ENCODE measurements at regions not wholly inside any gene's neighbourhood (a gene's known extent, or its start where the extent isn't known, plus 50 kb on each side); places are given as distances from the start of the nearest gene placed in this dataset.

DNA sequence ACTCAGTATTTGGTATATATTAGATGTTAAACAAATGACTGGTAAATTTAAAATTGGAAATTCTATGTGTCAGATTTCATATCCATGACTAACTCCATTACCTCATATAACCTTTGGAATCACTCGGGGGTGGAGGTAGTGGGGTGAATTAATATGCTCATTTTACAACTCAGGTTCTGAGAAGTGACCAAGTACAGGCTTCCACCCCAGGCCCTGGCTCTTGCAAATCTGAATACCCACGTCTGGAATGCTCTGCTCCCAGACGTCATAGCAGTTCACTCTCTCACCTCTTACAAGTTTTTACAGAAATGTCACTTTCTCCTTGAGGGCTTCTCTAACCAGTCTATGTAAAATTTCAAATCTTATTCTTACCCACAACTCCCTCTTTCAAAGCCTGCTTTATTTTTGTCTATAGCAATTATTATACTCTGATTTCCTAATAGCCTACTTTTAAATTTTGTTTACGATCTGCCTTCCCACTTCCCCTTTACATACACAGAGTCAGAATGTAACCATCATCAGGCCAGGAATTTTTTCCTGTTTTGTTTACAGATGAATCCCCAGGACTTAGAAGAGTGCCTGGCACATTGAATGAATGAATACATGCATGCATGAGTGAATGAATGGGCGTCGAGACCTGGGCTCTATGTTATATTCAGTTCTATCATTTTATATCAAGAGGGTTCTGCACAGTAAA, 134.1 kb upstream of the IFNE start (continued):
- TF ChIP-seq, protein P1, sequence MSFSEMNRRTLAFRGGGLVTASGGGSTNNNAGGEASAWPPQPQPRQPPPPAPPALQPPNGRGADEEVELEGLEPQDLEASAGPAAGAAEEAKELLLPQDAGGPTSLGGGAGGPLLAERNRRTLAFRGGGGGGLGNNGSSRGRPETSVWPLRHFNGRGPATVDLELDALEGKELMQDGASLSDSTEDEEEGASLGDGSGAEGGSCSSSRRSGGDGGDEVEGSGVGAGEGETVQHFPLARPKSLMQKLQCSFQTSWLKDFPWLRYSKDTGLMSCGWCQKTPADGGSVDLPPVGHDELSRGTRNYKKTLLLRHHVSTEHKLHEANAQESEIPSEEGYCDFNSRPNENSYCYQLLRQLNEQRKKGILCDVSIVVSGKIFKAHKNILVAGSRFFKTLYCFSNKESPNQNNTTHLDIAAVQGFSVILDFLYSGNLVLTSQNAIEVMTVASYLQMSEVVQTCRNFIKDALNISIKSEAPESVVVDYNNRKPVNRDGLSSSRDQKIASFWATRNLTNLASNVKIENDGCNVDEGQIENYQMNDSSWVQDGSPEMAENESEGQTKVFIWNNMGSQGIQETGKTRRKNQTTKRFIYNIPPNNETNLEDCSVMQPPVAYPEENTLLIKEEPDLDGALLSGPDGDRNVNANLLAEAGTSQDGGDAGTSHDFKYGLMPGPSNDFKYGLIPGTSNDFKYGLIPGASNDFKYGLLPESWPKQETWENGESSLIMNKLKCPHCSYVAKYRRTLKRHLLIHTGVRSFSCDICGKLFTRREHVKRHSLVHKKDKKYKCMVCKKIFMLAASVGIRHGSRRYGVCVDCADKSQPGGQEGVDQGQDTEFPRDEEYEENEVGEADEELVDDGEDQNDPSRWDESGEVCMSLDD (CRISPR knock-in tag; IDR thresholded peaks at IDR 0.05; ENCODE audit: borderline replicate concordance): no peak

DNA sequence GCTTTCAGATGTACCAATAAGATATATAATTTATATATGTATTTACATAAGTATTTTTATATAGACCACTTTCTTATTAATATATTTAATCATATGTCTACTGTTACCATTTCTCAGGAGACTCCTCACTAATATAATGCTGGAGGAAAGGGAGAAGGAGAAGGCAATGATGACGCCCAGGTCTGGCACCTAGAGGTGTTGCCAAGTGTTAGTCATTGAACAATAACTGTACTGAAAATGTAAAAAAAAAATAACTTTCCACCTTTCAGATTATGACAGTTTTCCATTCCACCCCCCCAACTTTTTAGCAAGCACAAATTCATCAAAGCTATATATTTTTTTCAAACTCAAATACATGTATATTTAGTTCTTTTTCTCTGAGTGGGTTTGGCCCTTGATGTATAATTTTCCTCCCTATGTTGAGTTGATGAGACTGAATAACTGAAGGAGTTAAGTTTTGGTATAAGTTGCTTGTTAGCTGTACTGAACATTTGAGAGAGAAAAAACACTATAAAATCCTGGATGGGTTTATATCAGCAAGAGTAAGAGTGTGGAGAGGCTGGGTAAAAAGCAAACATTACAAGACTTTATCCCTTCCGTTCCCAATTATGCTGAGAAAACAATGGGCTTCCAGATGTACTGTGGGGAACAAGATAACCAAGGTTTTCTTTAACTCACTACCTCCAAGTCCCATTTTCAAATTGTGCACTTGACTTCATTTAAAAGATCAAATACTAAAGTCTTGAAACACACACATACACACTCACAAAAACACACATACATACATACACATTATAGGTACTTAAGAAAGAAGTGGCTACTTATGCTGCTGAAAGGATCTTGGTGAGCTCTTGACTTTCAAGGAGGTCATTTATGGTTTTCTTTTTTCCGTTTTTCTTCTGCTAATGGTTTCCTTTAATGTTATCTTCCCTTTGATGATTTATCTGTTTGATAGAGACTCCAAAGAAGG, 142.8 kb upstream of the IFNE start:
- DNase-seq (ENCODE audit: low spot score): no peak
- no peak overlapping the region for H3K27ac ChIP-seq (ENCODE audit: extremely low read length, insufficient read depth, low read length)
- TF ChIP-seq GTF3A (CRISPR knock-in tag; conservative IDR thresholded peaks at IDR 0.05): no peak
- TF ChIP-seq, protein P2, sequence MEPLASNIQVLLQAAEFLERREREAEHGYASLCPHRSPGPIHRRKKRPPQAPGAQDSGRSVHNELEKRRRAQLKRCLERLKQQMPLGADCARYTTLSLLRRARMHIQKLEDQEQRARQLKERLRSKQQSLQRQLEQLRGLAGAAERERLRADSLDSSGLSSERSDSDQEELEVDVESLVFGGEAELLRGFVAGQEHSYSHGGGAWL (CRISPR knock-in tag; IDR thresholded peaks at IDR 0.05): no peak
- TF ChIP-seq CREB1 (IDR thresholded peaks at IDR 0.05): no peak
- TF ChIP-seq CREB1 (CRISPR knock-in tag; IDR thresholded peaks at IDR 0.05): no peak
- TF ChIP-seq ZBTB20 (CRISPR knock-in tag; IDR thresholded peaks at IDR 0.05; ENCODE audit: borderline replicate concordance, low read depth): no peak
- no peak overlapping the region for H3K4me2 ChIP-seq (ENCODE audit: low read depth, low read length)
- H3K4me1 ChIP-seq (ENCODE audit: insufficient read depth, low read length): no peaks in the 10 kb centered on the region
- H3K9me3 ChIP-seq (ENCODE audit: low read length): no peaks in the 10 kb centered on the region
- no peak overlapping the region for H3K4me3 ChIP-seq (replicated peaks in 1 of 3; ENCODE audit: insufficient read depth in 1 of 3, low read depth in 2 of 3, low read length in 3 of 3)
- no peaks in the 10 kb centered on the region for H3K27me3 ChIP-seq (ENCODE audit: control insufficient read depth in 1 of 2, insufficient read depth in 2 of 2, low read length in 2 of 2)
- ATAC-seq: no peak
- in situ Hi-C loops (cut with HindIII; ENCODE audit: extremely low pct_ligation_motif_present, low pct_unique_long_range_greater_than_20kb): no loop called here
- intact Hi-C loops (cut with micrococcal nuclease; ENCODE audit: unreplicated experiment): no loop called here
- ChIA-PET CTCF (ENCODE audit: low intra/inter-chr PET ratio, low total read pairs) (no interaction called here), POLR2A (no interaction called here)
- BruUV-seq (replicated peaks): no TSS peak
- no peaks in the 10 kb centered on the region for H3K36me3 ChIP-seq (replicated peaks in 1 of 2; ENCODE audit: control insufficient read depth in 1 of 2, insufficient read depth in 2 of 2, low read length in 2 of 2)
- H2AFZ ChIP-seq (ENCODE audit: low read length): no peak overlapping the region
- no peak overlapping the region for H3K9ac ChIP-seq (ENCODE audit: insufficient read depth, low read depth, low read length)
- no peak for FAIRE-seq
- H3K79me2 ChIP-seq (ENCODE audit: insufficient read depth, low read length): no peaks in the 10 kb centered on the region
- 2% methylated on average over 3 of the region's 3 CpGs for WGBS (ENCODE audit: low lambda C conversion rate)
- no peaks in the 10 kb centered on the region for H4K20me1 ChIP-seq (ENCODE audit: insufficient read depth, low read length)

All from HepG2 (cell line).